HL-60/S4 treated with retinoic acid at 250 ng/mL for 4 days and 3 days (cell line): ENCODE measurements at regions not wholly inside any gene's neighbourhood (a gene's known extent, or its start where the extent isn't known, plus 50 kb on each side); places are given as distances from the start of the nearest gene placed in this dataset.

Experiments used
- in situ Hi-C: fragments of 300-500 bp; cut with MboI; formaldehyde crosslinking; loops from 2 replicates; pipeline ENCODE4 v1.7.0; 2022; ENCODE audit warnings: low sequenced_read_pairs

- in situ Hi-C loops = no loop called here
Observed at GRCh38 chr2:146238254-146238966, 1606.4 kb upstream of the ACVR2A start.

GRCh38 chr2:146235158-146235557 is 1609.7 kb upstream of the ACVR2A start:
- in situ Hi-C loops = no loop called here

- in situ Hi-C loops = no loop called here
Observed at GRCh38 chr2:146229508-146230155, 1615.2 kb upstream of the ACVR2A start.

GRCh38 chr2:146228466-146229058 is 1616.3 kb upstream of the ACVR2A start:
- in situ Hi-C loops = no loop called here

GRCh38 chr2:146228020-146228393 is 1616.8 kb upstream of the ACVR2A start:
- in situ Hi-C loops = no loop called here

GRCh38 chr2:146227152-146228019 is 1617.4 kb upstream of the ACVR2A start:
- in situ Hi-C loops = no loop called here

- in situ Hi-C loops = no loop called here
Observed at GRCh38 chr2:146226077-146226476, 1618.8 kb upstream of the ACVR2A start.

- in situ Hi-C loops = no loop called here
Observed at GRCh38 chr2:146221826-146222225, 1623.0 kb upstream of the ACVR2A start.

- in situ Hi-C loops = no loop called here
Observed at GRCh38 chr2:146220957-146221356, 1623.9 kb upstream of the ACVR2A start.

GRCh38 chr2:146214394-146214929 is 1630.4 kb upstream of the ACVR2A start:
- in situ Hi-C loops = no loop called here

- in situ Hi-C loops = no loop called here
Observed at GRCh38 chr2:146213674-146214073, 1631.2 kb upstream of the ACVR2A start.

GRCh38 chr2:146212602-146213001 is 1632.2 kb upstream of the ACVR2A start:
- in situ Hi-C loops = no loop called here

GRCh38 chr2:146209842-146210275 is 1635.0 kb upstream of the ACVR2A start:
- in situ Hi-C loops = no loop called here

- in situ Hi-C loops = no loop called here
Observed at GRCh38 chr2:146207901-146208300, 1636.9 kb upstream of the ACVR2A start.

- in situ Hi-C loops = no loop called here
Observed at GRCh38 chr2:146207417-146207816, 1637.4 kb upstream of the ACVR2A start.

GRCh38 chr2:146203064-146203624 is 1641.7 kb upstream of the ACVR2A start:
- in situ Hi-C loops = no loop called here

- in situ Hi-C loops = no loop called here
Observed at GRCh38 chr2:146193619-146194018, 1651.2 kb upstream of the ACVR2A start.

- in situ Hi-C loops = no loop called here
Observed at GRCh38 chr2:146189541-146189940, 1655.3 kb upstream of the ACVR2A start.

GRCh38 chr2:146173934-146174333 is 1654.0 kb upstream of the ZEB2 start:
- in situ Hi-C loops = no loop called here

- in situ Hi-C loops = no loop called here
Observed at GRCh38 chr2:146161256-146161882, 1641.5 kb upstream of the ZEB2 start.
